NCI-H2227 (cell line): ENCODE measurements at regions not wholly inside any gene's neighbourhood (a gene's known extent, or its start where the extent isn't known, plus 50 kb on each side); places are given as distances from the start of the nearest gene placed in this dataset.

ENCODE experiments used
- DNase-seq: peaks from one replicate; lab custom pipeline; 2025; ENCODE audit not compliant: unreplicated experiment; lab: John Stamatoyannopoulos, UW

DNA sequence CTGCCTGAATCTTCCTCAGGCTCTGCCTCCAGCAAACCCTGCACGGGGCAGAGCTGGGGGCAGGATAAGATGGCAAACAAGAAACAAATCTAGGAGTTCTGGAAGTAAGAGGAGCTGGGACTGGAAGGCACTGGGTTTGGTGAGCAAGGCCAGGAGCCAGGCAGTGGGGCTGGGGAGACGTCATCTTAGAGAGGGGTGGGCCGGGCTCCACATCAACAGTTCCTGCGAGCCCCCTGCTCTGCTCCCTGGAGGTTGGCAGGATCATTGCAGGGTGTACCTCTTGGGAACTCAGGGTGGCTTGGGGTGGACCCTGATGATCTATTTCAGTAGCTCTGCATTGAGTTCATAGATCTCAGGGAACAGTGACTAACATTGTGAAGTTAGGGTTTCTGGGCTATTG lies 87.3 kb upstream of the PRR23E start:
- no peak for DNase-seq

DNA sequence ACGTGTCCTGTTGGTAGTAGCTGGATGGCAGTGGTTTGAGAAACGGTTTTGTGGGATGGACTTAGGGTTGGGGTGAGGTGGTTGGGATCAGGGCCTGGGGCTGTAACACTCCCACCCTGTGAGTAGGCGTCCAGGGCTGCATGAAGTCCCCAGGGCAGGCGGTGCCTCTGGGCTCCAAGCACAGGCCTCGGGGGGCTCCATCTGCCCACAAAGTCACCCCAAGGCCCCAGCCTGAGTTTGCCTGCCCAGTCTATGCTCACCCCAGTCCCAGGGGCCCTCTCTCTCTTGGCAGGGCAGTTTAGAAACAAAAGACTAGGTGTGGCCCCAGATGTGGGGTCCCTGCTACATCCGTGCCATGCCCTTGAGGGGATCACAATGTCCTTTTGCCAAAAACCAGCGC lies 86.9 kb upstream of the PRR23E start:
- no peak for DNase-seq

DNA sequence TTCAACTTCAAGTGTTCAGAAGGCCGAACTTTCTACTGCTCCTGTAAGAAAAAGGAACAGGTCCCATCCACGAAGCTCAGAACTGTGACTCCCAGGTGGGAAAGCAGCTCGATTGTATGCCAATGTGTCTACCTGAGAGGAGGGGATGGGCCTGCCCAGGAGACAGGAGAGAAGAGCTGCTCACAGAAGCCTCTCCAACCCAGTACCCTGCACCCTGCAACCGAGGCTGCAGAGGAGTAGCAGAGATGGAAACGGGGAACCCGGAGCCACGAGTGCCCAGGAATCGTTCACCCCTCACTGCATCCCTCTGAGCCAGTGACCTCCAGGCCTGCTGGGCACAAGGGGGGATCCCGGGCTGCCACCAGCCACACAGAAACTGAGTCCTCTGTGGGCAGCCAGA lies 86.5 kb upstream of the PRR23E start:
- DNase-seq, result no peak

DNA sequence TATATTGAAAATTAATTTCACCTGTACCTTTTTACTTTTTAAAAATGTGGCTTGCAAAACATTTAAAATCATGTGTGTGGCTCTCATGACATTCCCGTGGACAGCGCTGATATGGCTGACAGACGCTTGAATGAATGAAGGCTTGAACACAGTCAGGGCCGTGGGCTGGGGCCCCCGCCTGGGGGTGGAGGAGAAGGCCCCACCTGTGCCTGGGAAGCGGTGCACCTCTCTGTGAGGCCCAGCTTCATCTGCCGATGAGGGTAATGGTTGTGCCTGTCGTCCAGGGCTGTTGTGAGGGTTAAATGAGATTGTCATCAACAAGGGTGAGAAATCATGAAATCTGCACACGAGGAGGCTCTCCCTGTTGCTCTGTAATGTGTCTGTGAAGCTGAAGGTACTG lies 85.9 kb upstream of the PRR23E start:
- no peak for DNase-seq

DNA sequence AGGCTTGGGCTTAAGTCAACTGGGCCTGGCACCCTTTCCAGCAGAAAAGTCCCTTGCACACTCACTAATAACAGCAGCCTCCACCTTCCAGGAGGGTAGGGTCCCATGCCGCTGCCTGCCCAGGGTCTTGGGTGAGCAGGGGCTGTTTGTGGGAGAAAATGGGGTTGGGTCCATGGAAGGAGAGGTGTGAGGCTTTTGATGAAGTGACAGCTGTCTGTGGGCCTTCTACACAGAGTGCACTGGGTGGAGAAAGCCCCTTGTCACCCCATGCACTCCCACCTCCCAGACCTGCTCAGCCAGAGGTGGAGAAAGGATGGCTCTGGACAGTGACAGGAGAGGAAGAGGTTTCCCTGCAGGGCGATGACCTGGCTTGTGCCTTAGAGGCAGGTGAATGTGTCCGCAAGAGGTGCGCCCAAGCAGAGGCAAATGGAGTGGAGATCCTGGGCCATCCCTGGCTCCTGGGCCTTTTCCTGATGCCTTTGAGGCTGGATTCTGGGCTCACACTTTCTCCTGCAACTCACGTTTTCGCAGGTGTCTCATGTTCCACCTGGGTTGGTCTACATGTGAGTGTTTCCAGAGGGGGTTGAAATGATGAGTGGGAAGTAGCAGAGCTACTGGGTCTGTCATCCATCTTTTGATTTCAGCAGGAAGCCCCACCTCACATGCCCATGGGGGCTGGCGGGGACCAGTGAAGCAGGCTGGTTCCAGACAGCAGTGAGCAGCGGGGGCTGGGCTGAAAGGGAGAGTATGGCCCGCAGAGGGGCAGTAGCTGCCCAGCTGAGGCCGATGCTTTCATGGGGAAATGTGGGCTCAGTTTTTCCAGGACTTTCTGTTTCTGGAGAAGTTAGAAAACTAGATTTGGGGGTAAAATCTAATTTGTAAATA lies 85.2 kb upstream of the PRR23E start:
- no peak for DNase-seq

DNA sequence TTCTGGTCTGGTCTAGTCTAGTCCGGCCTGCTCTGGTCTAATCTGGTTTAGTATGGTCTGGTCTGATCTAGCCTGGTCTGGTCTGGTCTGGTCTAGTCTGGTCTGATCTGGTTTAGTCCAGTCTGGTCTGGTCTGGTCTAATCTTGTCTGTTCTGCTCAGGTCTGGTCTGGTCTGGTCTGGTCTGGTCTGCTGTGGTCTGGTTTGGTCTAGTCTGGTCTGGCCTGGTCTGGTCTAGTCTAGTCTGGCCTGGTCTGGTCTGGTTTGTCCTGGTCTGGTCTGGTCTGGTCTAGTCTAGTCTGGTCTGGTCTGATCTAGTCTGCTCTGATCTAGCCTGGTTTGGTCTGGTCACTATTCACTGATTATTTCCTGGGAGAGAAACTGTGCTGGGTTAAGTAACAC lies 84.1 kb upstream of the PRR23E start:
- no peak for DNase-seq

DNA sequence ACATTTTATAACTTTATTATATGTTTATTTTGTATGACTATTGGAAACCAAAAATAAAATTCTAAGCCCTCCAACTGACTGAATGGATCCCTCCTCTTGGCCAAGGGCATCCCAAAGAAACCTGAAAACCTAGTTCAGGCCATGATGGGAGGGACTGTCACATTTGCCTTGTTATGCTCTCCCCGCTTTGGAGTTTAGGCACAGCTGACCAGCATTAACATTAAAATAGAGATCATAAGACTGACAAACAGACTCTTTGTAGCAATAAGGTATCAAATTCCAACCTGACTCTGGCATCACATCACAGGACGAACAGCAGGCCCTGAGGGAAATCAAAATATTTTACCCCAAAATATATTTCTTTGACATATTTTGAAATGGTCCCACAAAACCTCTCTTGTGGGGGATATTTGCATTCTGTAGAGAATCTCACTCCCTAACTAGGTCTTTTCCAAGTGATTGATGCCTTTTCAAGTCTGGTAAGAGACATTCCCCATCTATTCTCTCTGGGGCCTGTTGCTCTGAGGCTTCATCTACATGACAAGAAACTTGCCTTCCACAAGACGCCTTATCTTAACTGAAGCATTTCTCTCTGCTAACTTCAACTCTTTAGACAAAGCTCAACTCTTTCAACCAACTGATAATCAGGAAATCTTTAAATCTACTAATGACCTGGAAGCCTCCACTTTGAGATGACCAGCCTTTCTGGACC lies 81.8 kb upstream of the PRR23E start:
- DNase-seq, result no peak

DNA sequence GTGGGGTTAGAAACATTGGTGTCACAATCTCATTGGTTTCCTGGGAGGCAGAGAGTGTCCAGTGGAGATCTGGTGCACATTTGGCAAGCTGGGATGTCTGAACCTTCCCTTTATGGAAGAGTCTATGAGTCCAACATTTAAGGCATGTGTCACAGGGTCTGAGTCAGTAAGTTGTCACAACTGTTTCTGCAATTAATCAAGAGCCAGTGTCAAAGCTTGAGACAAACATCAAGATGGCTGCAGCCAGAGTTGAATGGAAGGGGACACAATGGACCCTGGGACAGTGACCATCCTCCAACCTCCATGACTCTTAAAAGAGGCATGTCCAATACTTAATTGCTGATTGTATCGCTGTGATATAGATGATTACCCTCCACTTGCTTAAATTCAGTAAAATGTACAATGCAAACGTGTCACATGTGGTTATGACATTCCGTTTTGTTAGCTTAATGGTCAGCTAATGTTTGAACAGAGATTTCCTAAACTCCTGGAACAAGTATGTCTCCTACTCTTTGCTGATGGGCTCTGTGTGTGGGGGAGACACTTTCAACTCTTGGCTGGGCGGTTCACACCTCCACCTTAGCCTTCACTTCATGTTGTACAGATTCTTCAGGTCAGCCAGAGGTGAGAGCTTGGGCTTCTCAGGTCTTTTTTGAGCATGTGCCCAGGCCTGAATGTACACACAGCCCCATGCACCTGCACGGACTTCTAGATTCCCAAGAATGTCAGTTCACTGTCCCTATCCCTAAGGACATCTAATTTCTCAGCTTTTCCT lies 79.9 kb upstream of the PRR23E start:
- DNase-seq, result no peak

DNA sequence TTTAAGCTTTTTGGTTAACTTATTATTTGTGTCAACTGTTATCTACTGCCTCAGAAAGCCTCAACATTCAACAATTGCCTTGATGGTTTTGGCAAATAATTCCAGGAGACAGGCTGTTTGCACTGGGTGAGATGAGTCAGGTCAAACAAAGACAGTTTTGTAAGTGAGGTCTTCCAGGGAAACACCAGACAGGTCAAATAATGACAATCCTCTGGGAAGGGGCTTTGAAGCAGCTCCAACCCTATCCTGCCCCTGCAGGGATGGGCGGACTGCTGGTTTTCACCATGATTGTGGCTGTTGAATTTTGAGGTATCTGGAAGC lies 79.4 kb upstream of the PRR23E start:
- DNase-seq, result no peak

DNA sequence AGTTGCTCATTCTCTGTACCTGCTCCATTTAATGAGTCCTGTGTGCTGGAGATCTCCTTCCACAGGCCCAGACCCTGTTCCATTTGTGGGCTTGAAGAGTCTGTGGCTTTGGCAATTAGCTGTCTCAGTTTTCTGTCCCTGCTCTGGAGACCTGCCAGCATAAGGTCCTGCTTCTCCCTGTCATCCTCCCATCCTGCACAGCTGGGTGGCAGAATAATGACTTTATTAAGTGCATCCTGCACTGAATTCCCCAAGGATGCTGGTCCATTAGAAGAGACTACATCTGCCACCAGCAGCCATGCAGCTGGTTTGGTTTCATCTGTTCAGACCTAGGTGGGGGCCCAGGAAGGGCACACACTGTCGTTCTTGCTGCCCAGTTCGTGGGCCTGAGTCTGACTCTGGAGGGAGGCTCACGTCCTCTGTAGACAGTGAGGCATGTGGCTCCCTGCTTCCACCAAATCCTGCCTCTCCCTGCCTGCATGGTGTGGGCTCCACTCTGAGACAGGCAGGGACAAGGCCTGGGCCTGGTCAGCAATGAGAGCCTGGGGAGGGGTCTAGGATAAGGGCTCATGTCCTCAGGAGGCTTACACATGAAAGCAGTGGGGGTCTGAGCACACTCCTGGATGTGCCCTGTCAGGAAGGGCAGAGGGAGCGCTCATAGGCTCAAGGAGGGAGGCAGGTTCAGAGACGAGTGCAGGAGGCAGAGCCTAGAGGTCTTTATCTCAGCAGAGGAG lies 78.4 kb upstream of the PRR23E start:
- peak; percentile 3 for DNase-seq

DNA sequence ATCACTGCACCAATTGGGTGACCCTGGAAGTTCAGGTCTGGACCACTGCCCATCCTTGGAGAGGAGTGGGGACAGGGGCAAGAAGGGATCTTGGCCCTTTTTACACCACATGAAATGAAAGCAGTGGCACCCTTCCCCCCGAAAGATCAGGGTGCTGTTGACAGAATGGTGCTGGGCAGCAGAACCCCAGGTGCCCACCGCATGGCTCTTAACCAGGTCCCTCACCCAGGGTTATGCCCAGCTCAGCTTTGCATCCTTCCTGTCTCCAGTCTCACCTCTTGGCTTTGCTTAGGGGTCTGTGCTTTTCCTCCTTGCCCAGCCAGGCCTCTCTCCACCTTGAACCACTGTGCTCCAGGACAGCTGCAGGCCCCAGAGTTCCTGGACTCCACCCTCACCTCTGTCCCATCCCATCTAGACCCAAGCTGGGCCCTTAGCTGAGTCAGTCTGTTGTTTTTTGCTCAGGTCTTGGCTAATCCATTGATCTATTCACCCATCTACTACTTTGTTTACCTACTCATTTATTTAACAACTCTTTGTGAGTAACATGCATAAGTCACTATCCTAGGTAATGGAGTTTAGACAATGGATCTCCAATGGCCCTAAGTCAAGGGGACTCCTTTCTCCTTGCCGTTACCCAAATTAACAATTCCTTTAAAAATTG lies 77.1 kb upstream of the PRR23E start:
- no peak for DNase-seq

DNA sequence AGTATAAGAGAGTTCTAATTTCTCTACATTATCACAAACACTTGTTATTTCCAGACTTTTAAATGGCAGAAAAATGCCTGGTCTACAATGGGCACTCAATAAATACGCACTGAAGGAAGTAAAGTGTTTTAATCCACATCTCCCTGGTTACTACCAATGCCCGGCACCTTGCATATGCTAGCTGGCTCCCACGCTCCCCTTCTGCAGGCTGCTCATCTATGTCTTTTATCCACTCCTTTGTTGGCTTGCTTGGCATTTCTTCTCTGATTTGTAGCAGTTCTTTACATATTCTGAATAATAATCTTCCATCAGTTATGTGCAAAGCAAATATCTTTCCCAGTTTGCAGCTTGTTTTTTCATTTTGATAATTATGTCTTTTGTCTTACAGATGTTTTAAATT lies 74.6 kb upstream of the PRR23E start:
- DNase-seq, result no peak

DNA sequence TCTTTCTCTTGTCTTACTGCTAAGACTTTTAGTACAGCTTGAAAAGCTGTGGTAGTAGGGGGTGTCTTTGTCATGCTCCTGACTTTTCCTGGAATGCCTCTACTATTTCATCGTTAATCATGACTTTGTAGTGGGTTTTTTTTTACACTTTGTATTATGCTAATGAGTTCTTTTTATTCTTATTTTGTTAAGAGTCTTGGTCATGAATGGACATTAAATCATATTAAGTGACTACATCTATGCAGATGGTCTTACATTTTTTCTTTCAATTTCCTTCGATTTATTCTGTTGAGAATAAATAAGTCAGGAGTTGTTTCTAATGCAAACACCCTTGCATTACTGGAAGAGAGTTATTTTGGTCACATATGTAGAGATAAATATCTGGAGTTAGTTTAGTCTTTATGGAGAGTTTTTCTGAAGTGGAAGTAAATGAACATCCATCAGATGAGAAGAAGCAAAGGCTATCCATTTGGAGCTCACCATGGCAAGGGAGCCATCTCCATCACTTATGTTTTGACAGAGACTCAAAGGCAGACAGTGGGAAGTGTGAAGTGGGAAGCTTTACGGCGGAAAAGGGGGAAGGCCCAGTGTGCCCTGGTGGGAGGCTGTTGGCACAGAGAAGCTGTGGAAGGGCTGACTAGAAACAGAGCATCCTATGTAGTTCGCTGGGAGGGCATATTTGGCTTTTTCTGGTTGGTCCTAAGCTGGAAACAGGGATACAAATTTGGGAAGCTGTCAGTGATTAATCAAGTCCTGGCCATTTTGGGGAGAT lies 73.1 kb upstream of the PRR23E start:
- no peak for DNase-seq

DNA sequence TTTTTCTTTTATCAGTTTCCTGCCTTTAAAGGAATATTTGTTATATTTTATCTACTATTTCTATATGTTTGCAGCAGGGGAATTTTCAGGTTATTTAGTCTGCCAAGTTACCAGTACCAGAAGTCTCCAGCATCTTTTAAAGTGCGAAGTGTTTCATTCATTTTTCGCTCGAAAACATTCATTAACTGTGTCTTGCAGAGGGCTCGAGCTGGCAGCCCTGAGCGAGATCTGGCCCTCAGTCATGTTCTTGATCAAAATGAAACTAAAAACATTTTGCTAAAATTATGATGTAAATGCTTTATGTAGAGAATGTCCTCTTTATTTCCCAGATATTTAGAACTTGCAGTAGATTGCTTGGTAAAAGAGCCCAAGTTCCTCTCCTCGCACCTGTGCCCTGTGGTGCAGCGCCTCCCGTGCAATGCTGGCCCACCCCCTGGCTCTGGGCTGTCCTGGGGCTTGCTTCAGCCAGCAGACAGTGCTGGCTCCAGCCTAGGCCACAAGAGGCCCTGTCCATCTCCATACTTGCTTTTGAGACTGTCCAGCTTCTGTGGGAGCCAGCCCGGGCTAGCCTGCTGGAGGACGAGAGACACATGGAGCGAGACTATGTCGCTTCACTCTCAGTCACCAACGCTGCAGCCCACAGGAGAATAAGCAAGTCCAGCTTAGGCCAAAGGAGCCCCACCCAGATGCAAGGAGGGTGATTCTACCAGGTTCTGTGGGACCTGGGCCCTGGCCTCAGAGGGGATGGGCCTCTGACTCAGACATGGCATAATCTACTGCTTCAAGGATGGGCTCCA lies 71.9 kb upstream of the PRR23E start:
- DNase-seq, result no peak

DNA sequence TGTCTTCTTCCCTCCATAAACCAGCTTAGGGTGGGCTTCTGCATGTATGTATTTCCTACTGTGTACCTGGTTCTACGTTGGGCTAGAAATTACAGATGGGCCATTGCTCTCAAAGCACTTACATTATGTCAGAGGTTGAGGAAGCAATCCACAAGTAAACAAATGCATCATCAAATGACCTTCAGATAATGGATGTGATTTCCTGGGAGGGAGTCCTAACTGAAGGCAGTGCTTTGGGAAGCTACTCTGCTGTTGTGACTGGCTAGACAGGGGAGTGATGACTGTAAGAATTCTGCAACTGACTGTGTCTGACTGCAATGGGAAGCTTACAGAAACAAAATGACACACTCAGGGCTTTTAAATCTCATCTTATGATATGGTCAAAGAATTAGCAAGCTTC lies 71.0 kb upstream of the PRR23E start:
- DNase-seq, result no peak

DNA sequence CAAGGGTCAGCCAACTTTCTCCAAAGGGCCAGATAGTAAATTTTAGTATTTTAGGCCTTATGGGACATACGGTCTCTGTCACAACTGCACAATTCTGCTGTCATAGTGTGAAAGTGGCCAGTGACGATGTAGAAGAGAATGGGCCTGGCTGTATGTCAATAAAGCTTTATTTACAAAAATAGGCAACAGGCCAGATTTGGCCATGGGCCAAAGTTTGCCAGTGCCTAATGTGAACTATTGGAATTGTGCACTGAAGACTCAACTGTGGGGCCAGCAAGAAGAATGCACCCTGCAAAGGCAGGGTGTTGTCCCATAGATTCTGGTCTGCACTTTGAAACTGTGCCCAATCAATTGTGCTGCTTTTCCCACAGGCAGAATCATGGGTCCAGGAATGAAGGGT lies 69.4 kb upstream of the PRR23E start:
- no peak for DNase-seq

DNA sequence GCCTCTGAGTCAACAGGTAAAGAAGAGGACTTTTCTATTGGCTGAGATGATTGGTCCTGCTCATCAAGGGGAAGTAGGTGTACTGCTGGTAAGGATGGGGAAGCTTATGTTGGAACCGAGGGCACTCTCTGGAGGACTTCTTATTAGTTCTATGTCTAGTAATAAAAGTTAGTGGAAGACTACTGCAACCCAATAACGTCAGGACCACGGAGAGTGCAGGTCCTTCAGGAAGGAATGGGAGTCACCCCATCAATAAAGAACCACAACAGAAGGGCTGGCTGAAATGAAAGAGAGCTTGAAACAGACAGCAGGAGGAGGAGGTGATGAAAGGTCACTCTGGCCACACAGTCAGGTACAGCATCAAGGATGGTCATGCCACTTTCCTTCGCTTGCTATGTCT lies 68.8 kb upstream of the PRR23E start:
- no peak for DNase-seq

DNA sequence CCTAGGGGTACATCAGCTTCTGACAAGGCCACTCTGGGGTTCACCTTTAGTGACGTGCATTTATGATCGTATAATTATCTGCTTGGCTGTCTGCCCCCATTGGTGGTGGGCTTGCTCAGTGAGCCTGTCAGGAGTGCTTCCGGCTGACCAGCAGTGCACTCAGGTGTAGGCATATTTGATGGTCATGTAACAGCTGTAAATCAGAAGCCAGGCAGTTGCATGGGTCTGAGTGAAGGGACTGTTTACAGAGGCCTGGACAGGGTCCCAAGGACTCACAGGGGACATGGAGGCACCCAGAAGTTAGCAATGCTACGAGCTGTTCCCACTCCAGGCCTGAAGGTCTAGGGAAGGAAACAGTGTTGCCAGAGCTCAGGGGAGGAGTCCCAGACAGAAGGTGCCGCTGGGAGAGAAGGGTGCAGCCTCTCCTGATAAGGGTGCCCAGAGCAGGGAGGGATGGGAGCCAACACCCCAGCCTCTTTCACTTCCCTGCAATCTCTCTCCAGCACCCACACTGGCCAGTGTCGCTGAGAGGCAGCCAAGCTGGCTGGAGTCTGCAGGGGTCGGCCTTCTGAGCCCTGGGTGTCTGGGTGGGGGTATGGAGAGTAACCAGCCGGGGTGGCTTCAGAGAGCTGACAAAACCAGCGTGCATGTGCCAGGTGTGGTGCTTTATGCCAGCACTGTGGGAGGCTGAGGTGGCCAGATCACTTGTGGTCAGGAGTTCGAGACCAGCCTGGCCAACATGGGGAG lies 61.3 kb upstream of the PRR23E start:
- DNase-seq, result no peak

DNA sequence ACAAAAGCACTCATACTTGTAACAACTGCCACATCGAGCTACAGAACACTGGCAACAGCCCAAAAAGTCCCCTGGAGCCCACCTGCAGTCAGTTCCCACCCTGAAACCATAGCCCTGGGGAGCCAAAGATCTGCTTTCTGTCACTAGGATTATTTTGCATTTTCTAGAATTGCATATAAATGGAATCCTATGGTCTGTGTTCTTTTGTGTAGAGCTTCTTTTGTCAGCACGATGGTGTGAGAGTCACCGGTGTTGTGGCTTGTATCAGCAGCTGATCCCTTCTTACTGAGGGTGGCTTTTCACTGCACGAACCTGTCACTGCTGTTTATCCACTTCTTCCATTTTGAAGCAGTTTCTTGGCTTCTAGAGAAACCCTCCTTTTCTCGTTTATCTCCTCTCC lies 60.1 kb upstream of the PRR23E start:
- no peak for DNase-seq
